HG03378 (cell line): ENCODE measurements at regions not wholly inside any gene's neighbourhood (a gene's known extent, or its start where the extent isn't known, plus 50 kb on each side); places are given as distances from the start of the nearest gene placed in this dataset.
"Not testable (repeated sequence)": the region's sequence is repeated elsewhere in the genome, so short reads cannot be mapped to it uniquely, and the experiment has no call there.

Experiments used
- ATAC-seq: cut with Tn5 transposase; IDR thresholded peaks from one replicate; pipeline ENCODE4 v1.9.1; 2021; ENCODE audit warnings: mild to moderate bottlenecking, moderate library complexity; ENCODE audit not compliant: unreplicated experiment

- ATAC-seq: no peak
Measured at GRCh38 chr14:83828406-83828805, 1701.5 kb upstream of the FLRT2 start.

- no peak for ATAC-seq
Measured at GRCh38 chr14:83830316-83830715, 1699.6 kb upstream of the FLRT2 start.

GRCh38 chr14:83838226-83838625 is 1691.7 kb upstream of the FLRT2 start:
- no peak for ATAC-seq

GRCh38 chr14:83842547-83842946 is 1687.4 kb upstream of the FLRT2 start:
- no peak for ATAC-seq

GRCh38 chr14:83847102-83847501 is 1682.8 kb upstream of the FLRT2 start:
- no peak for ATAC-seq

- no peak for ATAC-seq
Measured at GRCh38 chr14:83850092-83850491, 1679.9 kb upstream of the FLRT2 start.

- no peak for ATAC-seq
Measured at GRCh38 chr14:83856334-83856733, 1673.6 kb upstream of the FLRT2 start.

- ATAC-seq: no peak
Measured at GRCh38 chr14:83860631-83861155, 1669.3 kb upstream of the FLRT2 start.

GRCh38 chr14:83863042-83863774 is 1666.7 kb upstream of the FLRT2 start:
- ATAC-seq: no peak

GRCh38 chr14:83864106-83864505 is 1665.8 kb upstream of the FLRT2 start:
- ATAC-seq: no peak

GRCh38 chr14:83867566-83868225 is 1662.2 kb upstream of the FLRT2 start:
- no peak for ATAC-seq

GRCh38 chr14:83870546-83871270 is 1659.2 kb upstream of the FLRT2 start:
- no peak for ATAC-seq

- no peak for ATAC-seq
Measured at GRCh38 chr14:83873669-83874068, 1656.3 kb upstream of the FLRT2 start.

- ATAC-seq: no peak
Measured at GRCh38 chr14:83874662-83875061, 1655.3 kb upstream of the FLRT2 start.

- ATAC-seq: no peak
Measured at GRCh38 chr14:83883732-83884131, 1646.2 kb upstream of the FLRT2 start.

GRCh38 chr14:83885837-83886293 is 1644.1 kb upstream of the FLRT2 start:
- ATAC-seq: no peak

GRCh38 chr14:83887866-83888265 is 1642.1 kb upstream of the FLRT2 start:
- no peak for ATAC-seq

GRCh38 chr14:83893447-83893846 is 1636.5 kb upstream of the FLRT2 start:
- ATAC-seq: no peak

GRCh38 chr14:83894568-83894967 is 1635.4 kb upstream of the FLRT2 start:
- no peak for ATAC-seq

GRCh38 chr14:83898558-83898957 is 1631.4 kb upstream of the FLRT2 start:
- not testable (repeated sequence) for ATAC-seq

GRCh38 chr14:83899706-83900105 is 1630.2 kb upstream of the FLRT2 start:
- no peak for ATAC-seq

- ATAC-seq: no peak
Measured at GRCh38 chr14:83905157-83905556, 1624.8 kb upstream of the FLRT2 start.
